ENCODE measurements at regions not wholly inside any gene's neighbourhood (a gene's known extent, or its start where the extent isn't known, plus 50 kb on each side); places are given as distances from the start of the nearest gene placed in this dataset.

- Histone ChIP-seq H3K27me3 (ENCODE audit: control insufficient read depth, insufficient read depth, low read length) (no peaks in the 10 kb centered on the region), H3K4me1 (ENCODE audit: control insufficient read depth, low read depth, low read length) (no peaks in the 10 kb centered on the region), H3K9ac (ENCODE audit: low read length) (no peak overlapping the region), H3K36me3 (ENCODE audit: control insufficient read depth, low read depth, low read length) (no peaks in the 10 kb centered on the region), H3K4me3 (ENCODE audit: low read length) (no peak overlapping the region), H3K9me3 (ENCODE audit: control insufficient read depth, low read depth, low read length) (no peaks in the 10 kb centered on the region), H3K27ac (ENCODE audit: low read length) (no peak overlapping the region)
Measured at GRCh38 chr17:71976011-71976649, 144.7 kb upstream of the SOX9 start.

- Histone ChIP-seq H3K27ac (ENCODE audit: low read length) (no peak overlapping the region), H3K36me3 (ENCODE audit: control insufficient read depth, low read depth, low read length) (no peaks in the 10 kb centered on the region), H3K9ac (ENCODE audit: low read length) (no peak overlapping the region), H3K9me3 (ENCODE audit: control insufficient read depth, low read depth, low read length) (no peaks in the 10 kb centered on the region), H3K27me3 (ENCODE audit: control insufficient read depth, insufficient read depth, low read length) (no peaks in the 10 kb centered on the region), H3K4me3 (ENCODE audit: low read length) (no peak overlapping the region), H3K4me1 (ENCODE audit: control insufficient read depth, low read depth, low read length) (no peaks in the 10 kb centered on the region)
Measured at GRCh38 chr17:71978435-71978834, 142.4 kb upstream of the SOX9 start.

- H3K27ac ChIP-seq (ENCODE audit: low read length) = no peak overlapping the region
- H3K4me1 ChIP-seq (ENCODE audit: control insufficient read depth, low read depth, low read length) = no peaks in the 10 kb centered on the region
- H3K9me3 ChIP-seq (ENCODE audit: control insufficient read depth, low read depth, low read length) = no peaks in the 10 kb centered on the region
- no peak overlapping the region for H3K4me3 ChIP-seq (ENCODE audit: low read length)
- no peaks in the 10 kb centered on the region for H3K36me3 ChIP-seq (ENCODE audit: control insufficient read depth, low read depth, low read length)
- no peak overlapping the region for H3K9ac ChIP-seq (ENCODE audit: low read length)
- H3K27me3 ChIP-seq (ENCODE audit: control insufficient read depth, insufficient read depth, low read length) = no peaks in the 10 kb centered on the region
Measured at GRCh38 chr17:71980171-71980570, 140.6 kb upstream of the SOX9 start.

- Histone ChIP-seq H3K27me3 (ENCODE audit: control insufficient read depth, insufficient read depth, low read length) (no peaks in the 10 kb centered on the region), H3K9me3 (ENCODE audit: control insufficient read depth, low read depth, low read length) (no peaks in the 10 kb centered on the region), H3K4me3 (ENCODE audit: low read length) (no peak overlapping the region), H3K36me3 (ENCODE audit: control insufficient read depth, low read depth, low read length) (no peaks in the 10 kb centered on the region), H3K9ac (ENCODE audit: low read length) (no peak overlapping the region), H3K27ac (ENCODE audit: low read length) (no peak overlapping the region), H3K4me1 (ENCODE audit: control insufficient read depth, low read depth, low read length) (no peaks in the 10 kb centered on the region)
Measured at GRCh38 chr17:71983828-71984227, 137.0 kb upstream of the SOX9 start.

GRCh38 chr17:71985111-71986039 lies 135.4 kb upstream of the SOX9 start:
- Histone ChIP-seq H3K36me3 (ENCODE audit: control insufficient read depth, low read depth, low read length) (no peaks in the 10 kb centered on the region), H3K27me3 (ENCODE audit: control insufficient read depth, insufficient read depth, low read length) (no peaks in the 10 kb centered on the region), H3K9ac (ENCODE audit: low read length) (no peak overlapping the region), H3K9me3 (ENCODE audit: control insufficient read depth, low read depth, low read length) (no peaks in the 10 kb centered on the region), H3K4me1 (ENCODE audit: control insufficient read depth, low read depth, low read length) (no peaks in the 10 kb centered on the region), H3K27ac (ENCODE audit: low read length) (no peak overlapping the region), H3K4me3 (ENCODE audit: low read length) (no peak overlapping the region)

- H3K4me1 ChIP-seq (ENCODE audit: control insufficient read depth, low read depth, low read length) = no peaks in the 10 kb centered on the region
- H3K27me3 ChIP-seq (ENCODE audit: control insufficient read depth, insufficient read depth, low read length) = no peaks in the 10 kb centered on the region
Measured at GRCh38 chr17:71986886-71987285, 133.9 kb upstream of the SOX9 start.

GRCh38 chr17:71987634-71988033 lies 133.2 kb upstream of the SOX9 start:
- Histone ChIP-seq H3K27ac (ENCODE audit: low read length) (no peak overlapping the region), H3K9ac (ENCODE audit: low read length) (no peak overlapping the region), H3K27me3 (ENCODE audit: control insufficient read depth, insufficient read depth, low read length) (no peaks in the 10 kb centered on the region), H3K4me1 (ENCODE audit: control insufficient read depth, low read depth, low read length) (no peaks in the 10 kb centered on the region), H3K36me3 (ENCODE audit: control insufficient read depth, low read depth, low read length) (no peaks in the 10 kb centered on the region), H3K9me3 (ENCODE audit: control insufficient read depth, low read depth, low read length) (no peaks in the 10 kb centered on the region), H3K4me3 (ENCODE audit: low read length) (no peak overlapping the region)

More at GRCh38 chr17:71986886-71987285, 133.9 kb upstream of the SOX9 start:
- no peaks in the 10 kb centered on the region for H3K36me3 ChIP-seq (ENCODE audit: control insufficient read depth, low read depth, low read length)
- H3K9me3 ChIP-seq (ENCODE audit: control insufficient read depth, low read depth, low read length) = no peaks in the 10 kb centered on the region
- H3K9ac ChIP-seq (ENCODE audit: low read length) = no peak overlapping the region
- H3K4me3 ChIP-seq (ENCODE audit: low read length) = no peak overlapping the region
- H3K27ac ChIP-seq (ENCODE audit: low read length) = no peak overlapping the region

- Histone ChIP-seq H3K36me3 (ENCODE audit: control insufficient read depth, low read depth, low read length) (no peaks in the 10 kb centered on the region), H3K4me1 (ENCODE audit: control insufficient read depth, low read depth, low read length) (peaks cover 4% of the 10 kb centered on the region), H3K27ac (ENCODE audit: low read length) (no peak overlapping the region), H3K9ac (ENCODE audit: low read length) (no peak overlapping the region), H3K9me3 (ENCODE audit: control insufficient read depth, low read depth, low read length) (no peaks in the 10 kb centered on the region), H3K27me3 (ENCODE audit: control insufficient read depth, insufficient read depth, low read length) (no peaks in the 10 kb centered on the region), H3K4me3 (ENCODE audit: low read length) (no peak overlapping the region)
Measured at GRCh38 chr17:71989117-71989516, 131.7 kb upstream of the SOX9 start.

GRCh38 chr17:71993363-71993762 lies 127.5 kb upstream of the SOX9 start:
- Histone ChIP-seq H3K9me3 (ENCODE audit: control insufficient read depth, low read depth, low read length) (no peaks in the 10 kb centered on the region), H3K27ac (ENCODE audit: low read length) (no peak overlapping the region), H3K4me1 (ENCODE audit: control insufficient read depth, low read depth, low read length) (peaks cover 4% of the 10 kb centered on the region), H3K36me3 (ENCODE audit: control insufficient read depth, low read depth, low read length) (no peaks in the 10 kb centered on the region), H3K4me3 (ENCODE audit: low read length) (no peak overlapping the region), H3K9ac (ENCODE audit: low read length) (no peak overlapping the region), H3K27me3 (ENCODE audit: control insufficient read depth, insufficient read depth, low read length) (no peaks in the 10 kb centered on the region)

GRCh38 chr17:71995590-71995989 lies 125.2 kb upstream of the SOX9 start:
- H3K9ac ChIP-seq (ENCODE audit: low read length) = no peak overlapping the region
- H3K27me3 ChIP-seq (ENCODE audit: control insufficient read depth, insufficient read depth, low read length) = no peaks in the 10 kb centered on the region
- peaks cover 9% of the 10 kb centered on the region for H3K4me1 ChIP-seq (ENCODE audit: control insufficient read depth, low read depth, low read length)
- no peak overlapping the region for H3K4me3 ChIP-seq (ENCODE audit: low read length)
- no peak overlapping the region for H3K27ac ChIP-seq (ENCODE audit: low read length)
- H3K9me3 ChIP-seq (ENCODE audit: control insufficient read depth, low read depth, low read length) = no peaks in the 10 kb centered on the region
- no peaks in the 10 kb centered on the region for H3K36me3 ChIP-seq (ENCODE audit: control insufficient read depth, low read depth, low read length)

GRCh38 chr17:72004011-72004427 lies 116.8 kb upstream of the SOX9 start:
- H3K9ac ChIP-seq (ENCODE audit: low read length) = no peak overlapping the region
- no peak overlapping the region for H3K27ac ChIP-seq (ENCODE audit: low read length)
- peaks cover 5% of the 10 kb centered on the region for H3K4me1 ChIP-seq (ENCODE audit: control insufficient read depth, low read depth, low read length)
- no peaks in the 10 kb centered on the region for H3K36me3 ChIP-seq (ENCODE audit: control insufficient read depth, low read depth, low read length)
- no peak overlapping the region for H3K4me3 ChIP-seq (ENCODE audit: low read length)
- no peaks in the 10 kb centered on the region for H3K27me3 ChIP-seq (ENCODE audit: control insufficient read depth, insufficient read depth, low read length)
- H3K9me3 ChIP-seq (ENCODE audit: control insufficient read depth, low read depth, low read length) = no peaks in the 10 kb centered on the region

Data from iPS-18a (cell line).